ACHN (cell line): ENCODE measurements at regions not wholly inside any gene's neighbourhood (a gene's known extent, or its start where the extent isn't known, plus 50 kb on each side); places are given as distances from the start of the nearest gene placed in this dataset.
"Not testable (repeated sequence)": the region's sequence is repeated elsewhere in the genome, so short reads cannot be mapped to it uniquely, and the experiment has no call there.

ENCODE experiments used
- DNase-seq: peaks from one replicate; pipeline ENCODE4 v3.0.0-alpha.2; 2015
- in situ Hi-C: cut with HindIII; loops from 2 replicates; pipeline ENCODE4 v1.10.0; 2017; ENCODE audit warnings: low sequenced_read_pairs, low pct_ligation_motif_present, low pct_unique_long_range_greater_than_20kb

DNA sequence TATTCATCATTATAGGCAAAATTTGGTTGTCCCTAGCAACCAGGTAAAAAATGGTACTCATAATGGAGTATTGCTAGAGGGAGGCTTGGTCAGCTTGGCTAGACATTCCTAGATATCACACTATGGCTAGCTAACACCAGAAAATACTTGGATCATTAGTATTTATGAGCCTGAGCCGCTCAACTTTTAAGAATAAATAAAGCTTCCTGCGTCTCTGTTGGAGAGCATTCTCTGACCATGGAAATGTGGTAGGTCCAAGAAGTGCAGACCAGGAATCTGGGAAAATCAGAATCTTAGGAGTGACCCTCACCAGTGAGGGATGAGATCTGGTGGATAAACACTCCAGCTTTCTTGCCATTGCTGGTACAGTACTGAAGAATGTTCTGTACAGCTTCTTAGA is 157.6 kb upstream of the AGR3 start:
- in situ Hi-C loops, result no loop called here
- DNase-seq, result no peak

DNA sequence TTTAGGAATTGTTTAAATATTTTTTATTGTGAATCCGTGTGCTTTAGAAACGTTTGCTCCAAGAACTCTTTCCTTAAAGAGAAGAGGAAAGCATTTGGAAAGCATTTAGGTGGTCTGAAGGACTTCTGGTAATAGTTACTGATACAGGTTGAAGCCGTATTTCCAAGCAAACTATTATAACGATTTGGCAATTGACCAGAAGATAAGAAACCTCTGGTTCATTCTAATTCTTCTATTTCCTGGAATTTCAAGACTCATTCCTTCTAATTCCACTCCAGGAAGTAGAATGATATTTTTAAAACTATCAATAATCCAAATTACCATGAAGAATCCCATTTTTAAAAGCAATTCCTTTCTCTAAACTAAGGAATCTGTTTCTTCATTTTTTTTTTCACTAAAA is 158.9 kb upstream of the AGR3 start:
- in situ Hi-C loops, result no loop called here
- DNase-seq, result no peak

DNA sequence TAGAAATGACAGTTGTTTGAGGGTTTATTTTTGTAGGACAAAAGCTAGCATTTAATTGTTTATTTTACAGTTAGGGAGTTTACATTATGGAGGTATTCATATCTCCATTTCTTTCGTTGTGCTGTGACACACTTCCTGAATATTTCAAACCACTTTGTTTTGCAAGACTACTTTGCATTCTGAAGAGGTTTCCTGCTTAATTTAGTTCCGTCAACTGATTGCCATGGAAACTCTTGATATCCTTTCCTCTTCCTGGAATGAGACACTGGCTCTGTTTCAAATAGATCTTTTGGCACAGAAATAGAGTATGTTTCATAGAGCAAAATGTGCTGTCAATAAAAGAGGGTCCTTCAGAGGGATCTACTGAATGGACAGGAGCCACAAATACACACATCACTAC is 159.5 kb upstream of the AGR3 start:
- in situ Hi-C loops, result no loop called here
- DNase-seq, result no peak

DNA sequence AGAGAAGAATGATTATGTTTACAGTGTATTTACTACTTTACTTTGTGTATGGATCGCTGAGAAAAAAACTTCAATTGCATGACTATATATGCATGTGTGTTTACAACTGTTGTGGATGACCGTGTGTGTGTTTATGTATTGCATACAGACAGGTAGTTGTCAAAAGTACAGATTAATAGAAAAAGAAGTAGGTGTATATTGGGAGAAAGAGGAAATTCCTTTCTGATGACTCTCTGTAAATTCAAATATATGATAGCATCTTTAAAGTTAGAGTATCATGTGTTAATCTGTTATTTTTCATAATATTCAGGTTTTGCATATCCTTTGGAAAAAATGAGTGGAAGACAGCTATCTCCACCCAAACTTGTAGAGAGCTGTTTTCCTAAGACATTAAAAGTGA is 160.4 kb upstream of the AGR3 start:
- no peak for DNase-seq
- in situ Hi-C loops, result no loop called here

DNA sequence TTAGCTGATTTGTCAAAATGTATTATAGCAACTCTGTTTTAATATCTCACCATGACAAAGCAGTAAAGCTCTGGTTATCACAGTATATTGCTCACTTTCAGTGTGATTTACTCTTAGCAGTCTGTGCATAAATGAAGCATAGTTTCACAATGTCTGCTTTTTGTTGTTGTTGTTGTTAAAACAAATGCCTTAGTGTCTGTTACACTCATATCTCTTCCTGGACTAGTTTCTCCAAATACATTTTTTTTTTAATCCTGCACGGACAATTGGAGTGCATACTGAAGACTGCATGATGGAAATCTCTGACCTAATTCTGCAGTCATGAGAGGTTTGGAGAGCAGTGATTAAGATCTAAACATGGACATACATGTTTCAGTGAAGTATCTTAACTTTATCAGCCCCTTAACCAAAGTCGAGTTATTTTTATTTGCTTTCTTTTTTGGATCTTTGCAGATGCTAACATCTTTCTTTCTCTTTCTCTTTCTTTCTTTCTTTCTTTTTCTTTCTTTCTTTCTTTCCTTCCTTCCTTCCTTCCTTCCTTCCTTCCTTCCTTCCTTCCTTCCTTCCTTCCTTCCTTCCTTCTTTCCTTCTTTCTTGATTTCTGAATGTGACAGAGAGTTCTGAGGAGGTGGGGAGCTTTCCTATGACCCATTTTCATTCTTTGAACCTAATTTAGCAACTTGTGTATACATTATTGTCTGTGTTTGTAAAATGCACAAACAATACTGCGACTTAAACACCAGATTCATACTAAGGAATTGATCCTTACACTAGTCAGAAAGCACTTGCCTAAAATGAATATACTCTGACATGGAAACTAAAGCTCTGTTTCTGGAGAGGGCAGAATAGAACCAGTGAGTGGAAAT is 161.5 kb upstream of the AGR3 start:
- in situ Hi-C loops, result no loop called here
- DNase-seq, result no peak

DNA sequence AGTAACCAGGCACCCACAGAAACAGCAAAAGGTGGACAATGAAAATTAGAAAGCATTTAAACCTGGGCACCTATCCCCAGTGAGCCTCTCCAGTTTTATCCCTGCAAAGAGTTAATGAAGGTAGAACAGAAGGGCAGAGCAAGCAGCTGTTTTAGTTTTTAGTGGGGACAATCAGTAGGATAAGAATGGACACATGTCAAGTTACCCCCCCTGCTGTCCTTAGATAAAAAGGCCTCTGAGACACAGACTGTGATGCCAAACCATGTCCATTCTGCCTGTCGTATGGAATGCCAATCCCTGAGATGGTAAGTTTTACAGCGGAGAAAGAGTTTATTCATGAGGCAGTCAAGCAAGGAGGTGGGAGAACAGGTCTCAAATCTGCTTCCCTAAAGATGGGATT is 162.6 kb upstream of the AGR3 start:
- in situ Hi-C loops, result no loop called here
- DNase-seq, result no peak

DNA sequence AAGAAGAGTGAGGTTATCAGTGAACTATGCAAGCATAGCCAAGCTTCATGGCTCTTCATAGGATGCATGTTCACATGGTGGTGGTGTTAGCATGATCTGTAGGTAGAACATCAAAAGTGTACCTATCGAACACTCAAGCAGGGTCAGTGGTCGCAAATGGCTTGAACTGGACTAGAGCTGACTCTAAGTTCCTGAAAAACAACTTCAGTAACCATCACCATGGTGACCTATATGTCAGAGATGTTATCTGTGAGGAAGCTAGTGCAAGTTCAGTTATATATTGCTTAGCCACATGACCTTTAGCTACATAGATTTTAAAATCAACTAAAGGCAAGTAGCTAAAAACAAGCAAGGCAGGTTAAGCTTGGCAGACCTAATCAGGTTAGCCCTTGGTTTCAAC is 163.1 kb upstream of the AGR3 start:
- in situ Hi-C loops, result no loop called here
- DNase-seq, result no peak

DNA sequence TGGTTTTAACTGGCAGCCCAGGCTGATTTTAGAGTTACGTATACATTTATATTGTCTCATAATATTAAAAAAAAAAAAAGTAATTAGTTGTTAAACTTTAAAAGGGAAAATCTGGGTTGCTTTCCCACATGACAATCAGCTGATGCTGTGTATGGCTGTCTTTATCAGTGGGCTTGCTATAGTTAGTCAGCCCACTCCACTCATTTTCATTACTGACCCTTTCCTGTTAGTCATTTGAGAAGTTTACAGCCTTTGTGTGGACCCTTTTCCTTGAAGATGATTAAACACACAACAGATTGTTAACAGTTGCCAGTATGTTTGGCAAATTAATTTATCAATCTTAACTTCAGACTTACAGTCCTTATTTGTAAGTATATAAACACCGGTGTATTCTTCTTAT is 164.5 kb upstream of the AGR3 start:
- no peak for DNase-seq
- in situ Hi-C loops, result no loop called here

DNA sequence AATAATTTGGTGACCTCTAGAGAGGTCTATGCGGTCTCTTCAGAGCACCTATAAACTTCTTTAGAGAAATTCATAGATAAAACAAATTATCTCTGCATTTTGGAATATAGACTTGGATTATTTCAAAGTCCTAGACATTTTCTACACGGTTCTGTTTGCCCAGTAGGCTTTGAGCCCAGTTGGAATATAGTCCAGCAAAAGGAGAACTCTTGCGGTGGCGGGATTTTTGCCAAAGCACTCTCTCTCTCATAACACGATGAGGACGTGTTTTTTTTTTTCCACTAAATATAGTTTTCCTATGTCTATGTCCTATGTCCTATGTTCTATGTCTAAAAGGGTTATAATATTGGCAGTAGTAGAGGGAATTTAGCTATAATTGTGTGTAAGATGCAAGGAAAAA is 164.9 kb upstream of the AGR3 start:
- in situ Hi-C loops, result no loop called here
- DNase-seq, result no peak

DNA sequence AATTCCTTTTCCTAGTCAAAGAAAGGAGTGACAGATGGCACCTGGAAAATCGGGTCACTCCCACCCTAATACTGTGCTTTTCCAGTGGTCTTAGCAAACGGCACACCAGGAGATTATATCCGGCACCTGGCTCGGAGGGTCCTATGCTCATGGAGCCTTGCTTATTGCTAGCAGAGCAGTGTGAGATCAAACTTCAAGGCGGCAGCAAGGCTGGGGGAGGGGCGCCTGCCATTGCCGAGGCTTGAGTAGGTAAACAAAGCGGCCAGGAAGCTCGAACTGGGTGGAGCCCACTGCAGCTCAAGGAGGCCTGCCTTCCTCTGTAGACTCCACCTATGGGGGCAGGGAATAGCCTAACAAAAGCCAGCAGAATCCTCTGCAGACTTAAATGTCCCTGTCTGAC is 171.4 kb upstream of the AGR3 start:
- in situ Hi-C loops, result not testable (repeated sequence)

DNA sequence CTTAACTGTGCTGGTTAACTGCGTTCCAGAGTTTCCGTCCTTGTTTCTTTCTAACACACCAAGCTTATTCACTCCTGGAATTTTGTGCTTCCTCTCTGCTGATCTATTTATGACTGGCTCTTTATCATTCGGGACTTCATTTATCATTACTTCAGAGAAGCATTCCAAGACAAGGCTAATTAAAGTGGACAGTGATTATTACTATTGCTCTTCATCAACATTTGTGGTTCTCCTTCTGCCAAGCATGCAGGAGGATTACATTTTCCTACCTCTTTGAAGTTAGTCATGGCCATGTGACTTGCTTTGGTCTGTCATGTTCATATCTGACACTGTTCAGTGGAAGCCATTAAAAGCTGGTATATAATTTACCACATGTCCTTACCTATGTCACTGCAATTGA is 172.4 kb upstream of the AGR3 start:
- no peak for DNase-seq
- in situ Hi-C loops, result no loop called here

More for the DNA sequence above, 171.4 kb upstream of the AGR3 start:
- not testable (repeated sequence) for DNase-seq

DNA sequence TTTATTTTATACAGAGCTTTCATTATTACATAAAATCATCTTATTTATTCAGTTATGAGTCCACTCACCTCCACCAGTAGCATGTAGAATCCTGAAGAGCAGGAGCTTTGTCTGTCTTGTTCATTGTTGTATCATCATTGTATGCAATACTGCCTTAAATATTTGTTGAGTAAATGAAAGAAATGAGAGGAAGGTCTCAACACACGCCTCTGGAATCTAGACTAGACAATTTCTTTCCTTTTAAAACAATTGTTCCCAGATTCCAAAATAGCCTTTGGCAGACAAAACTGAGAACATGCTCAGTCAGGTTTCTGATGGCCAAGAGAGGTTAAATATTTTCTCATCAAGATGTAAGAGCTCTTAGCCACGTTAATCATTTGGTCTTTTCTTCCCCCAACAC is 173.1 kb upstream of the AGR3 start:
- in situ Hi-C loops, result no loop called here
- DNase-seq, result no peak

DNA sequence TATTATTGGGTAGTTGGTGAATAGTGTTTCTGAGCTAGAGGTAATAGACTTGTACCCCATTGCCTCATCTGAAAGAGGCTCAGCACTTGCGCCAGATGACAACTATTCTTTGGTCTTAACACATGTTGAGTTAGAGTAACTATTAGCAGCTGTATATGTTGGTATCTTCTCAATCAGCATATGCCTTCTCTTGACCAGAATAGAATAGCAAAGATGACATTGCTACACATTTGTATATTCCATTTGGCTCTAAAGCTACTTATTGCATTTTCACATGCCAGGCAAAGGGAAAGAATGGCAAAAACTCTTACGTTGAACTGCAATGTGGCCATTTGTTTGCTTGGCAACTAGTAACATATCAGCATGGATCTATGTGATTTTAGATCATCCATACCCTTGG is 173.8 kb upstream of the AGR3 start:
- in situ Hi-C loops, result no loop called here
- no peak for DNase-seq

DNA sequence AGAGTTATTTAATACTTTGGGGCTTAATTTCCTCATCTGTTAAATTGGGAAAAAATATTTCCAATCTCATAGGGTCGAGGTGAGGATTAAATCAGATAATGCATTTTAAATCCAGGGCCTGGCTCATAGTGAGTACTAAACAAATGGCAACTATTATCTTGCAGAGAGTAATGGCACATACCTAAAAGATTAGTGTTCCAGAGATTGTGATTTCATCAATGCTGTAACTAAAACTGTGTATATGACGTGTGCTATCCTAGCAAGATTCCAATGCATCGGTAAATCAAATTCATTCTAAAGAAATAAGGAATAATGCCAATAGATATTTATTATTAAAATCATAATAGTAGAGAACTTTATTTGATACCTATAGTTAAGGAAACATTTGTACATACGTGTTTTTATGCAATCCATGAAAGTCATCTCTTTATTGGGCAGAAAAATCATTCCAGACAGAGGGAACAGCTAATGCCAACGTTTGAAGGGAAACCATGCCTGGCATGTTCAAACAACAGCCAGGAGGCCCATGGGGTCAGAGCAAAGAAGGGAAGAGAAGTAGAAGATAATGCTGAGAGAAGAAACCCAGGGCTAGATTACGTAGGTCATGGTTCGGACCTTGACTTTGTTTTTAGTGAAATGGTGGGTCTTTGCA is 174.8 kb upstream of the AGR3 start:
- no peak for DNase-seq
- in situ Hi-C loops, result no loop called here

DNA sequence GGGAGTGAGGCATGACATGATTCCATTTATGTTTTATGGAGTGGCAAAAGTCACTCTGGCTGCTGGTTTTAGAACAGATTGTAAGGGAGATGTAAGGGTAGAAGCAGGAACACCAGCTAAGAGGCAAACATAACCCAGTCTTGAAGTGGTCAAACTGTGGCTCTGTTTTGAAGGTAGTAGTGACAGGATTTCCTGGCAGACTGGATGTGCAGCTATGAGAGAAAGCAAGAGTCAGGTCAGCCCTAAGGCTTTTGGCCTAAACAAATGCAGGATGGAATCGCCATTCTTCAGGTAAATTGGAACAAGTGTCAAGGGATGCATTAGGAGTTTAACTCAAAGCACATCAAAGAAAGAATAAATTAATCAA is 175.3 kb upstream of the AGR3 start:
- DNase-seq, result no peak
- in situ Hi-C loops, result no loop called here

DNA sequence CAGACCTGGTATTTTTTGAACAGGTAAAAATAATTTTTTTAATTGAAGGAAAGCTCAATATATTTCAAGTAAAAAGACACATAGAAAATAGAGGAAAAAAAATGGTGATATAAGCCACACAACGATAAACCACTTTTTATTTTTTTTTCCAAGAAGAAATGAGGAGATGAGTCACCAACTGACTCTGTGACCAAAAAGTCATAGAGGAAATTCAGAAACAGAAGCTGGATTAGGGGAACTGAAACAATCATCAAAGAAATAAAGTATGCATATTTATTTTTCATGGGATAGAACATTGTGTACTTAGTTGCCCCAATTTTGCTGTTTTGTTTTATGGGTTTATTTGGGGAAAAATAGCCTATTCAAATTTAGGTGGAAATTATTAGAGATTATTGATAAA is 176.8 kb upstream of the AGR3 start:
- in situ Hi-C loops, result no loop called here
- peak; percentile 17 for DNase-seq

DNA sequence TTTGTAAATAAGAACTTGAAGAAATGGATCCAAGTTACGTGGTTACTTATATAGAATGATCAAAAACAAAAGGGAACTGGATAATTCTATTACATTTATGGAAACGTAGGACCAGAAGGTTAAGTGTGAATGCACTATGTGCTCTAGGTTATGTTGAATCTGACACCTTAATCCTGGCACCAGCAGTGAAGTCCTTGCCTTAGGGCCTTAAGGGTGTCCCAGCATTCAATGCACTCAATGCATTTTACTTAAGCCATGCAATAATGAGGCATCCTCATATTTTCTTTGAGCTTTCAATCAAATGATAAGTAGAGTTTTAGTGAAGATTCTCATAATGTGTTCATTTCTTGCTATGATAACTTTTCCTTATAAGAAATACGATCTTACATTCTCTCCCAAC is 178.3 kb upstream of the AGR3 start:
- in situ Hi-C loops, result no loop called here

DNA sequence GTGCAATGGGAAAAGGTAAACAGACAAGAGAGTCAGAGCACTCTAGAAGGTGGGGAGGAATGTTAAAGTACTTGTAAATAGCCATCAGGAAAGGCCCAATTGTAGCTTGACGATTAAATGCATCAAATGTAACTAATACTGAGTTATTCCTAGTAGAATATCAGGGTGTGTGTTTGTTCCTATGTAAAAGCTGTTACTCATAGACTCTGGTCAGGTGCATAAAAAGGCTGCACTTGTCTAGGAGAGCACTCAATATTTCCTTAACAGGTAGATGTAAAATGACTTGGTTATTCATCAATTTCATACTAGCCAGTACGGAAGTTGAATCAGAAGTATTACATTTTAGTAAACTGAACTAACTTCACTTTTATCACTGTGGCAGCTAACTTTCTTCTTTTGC is 179.7 kb upstream of the AGR3 start:
- in situ Hi-C loops, result no loop called here
- DNase-seq, result no peak

More for the DNA sequence above, 178.3 kb upstream of the AGR3 start:
- no peak for DNase-seq

DNA sequence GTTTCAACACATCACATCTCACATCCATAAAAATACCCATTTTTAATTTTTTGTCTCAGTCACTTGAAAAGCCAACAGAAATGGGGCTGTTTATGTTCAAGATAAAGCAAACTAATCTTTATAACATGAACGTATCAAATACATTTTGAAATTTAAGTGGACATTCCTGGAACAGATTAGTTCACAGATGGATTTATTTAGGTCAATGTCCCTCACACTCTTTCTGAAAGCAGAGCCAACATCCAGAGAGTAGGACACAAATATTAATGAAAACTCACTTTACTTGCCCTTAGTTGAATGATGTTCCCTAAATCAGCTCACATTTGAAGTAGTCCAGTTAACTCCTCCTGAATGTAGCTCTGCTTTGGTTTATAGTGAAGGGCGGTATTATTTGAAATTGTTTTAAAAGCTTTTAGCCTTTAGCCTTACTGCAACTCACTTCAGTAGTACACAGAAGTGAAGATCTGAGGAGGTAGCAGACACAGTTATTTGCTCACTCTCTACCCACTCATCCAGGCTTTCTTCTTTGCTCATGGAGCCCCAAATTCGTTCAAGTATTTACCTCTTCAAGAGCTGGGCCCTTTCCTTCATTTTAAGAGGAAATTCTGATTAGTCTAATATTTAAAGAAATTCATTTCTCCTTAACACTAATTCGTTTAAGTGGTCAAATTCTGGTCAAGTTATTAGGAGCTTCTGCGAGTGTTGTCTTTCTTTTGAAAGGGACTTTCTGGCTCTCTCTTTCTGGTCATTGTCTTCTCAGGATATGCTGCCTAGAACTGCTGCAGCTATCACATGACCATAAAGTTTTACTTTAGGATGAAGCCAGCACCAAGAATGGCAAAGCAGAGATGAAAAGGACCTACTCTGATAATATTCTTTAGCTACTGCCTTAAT is 180.6 kb upstream of the AGR3 start:
- no peak for DNase-seq
- in situ Hi-C loops, result no loop called here
